ENCODE measurements at regions not wholly inside any gene's neighbourhood (a gene's known extent, or its start where the extent isn't known, plus 50 kb on each side); places are given as distances from the start of the nearest gene placed in this dataset.
A peak's percentile ranks its signal among the peaks of the same experiment; 100 is the strongest.
"Not testable (repeated sequence)": the region's sequence is repeated elsewhere in the genome, so short reads cannot be mapped to it uniquely, and the experiment has no call there.

DNA sequence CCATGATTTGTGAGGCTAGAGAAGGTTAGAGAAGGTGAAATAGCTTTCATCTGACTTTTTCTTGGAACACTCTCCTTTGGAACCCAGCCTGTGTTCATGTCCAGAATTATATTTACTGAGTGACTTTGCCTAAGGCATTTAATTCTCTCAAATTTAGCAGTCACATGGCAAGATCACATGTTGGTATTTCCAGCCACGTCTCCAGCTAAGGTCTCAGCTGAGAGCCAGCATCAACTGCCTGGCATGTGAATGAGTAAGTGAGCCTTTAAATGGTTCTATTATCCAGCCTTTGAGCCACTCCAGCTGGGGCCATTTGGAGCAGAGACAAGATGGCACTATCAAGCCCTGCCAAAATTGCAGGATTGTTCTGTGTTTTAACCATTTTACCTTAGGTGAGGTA lies 130.2 kb upstream of the SGO1 start:
- no peak for DNase-seq

DNA sequence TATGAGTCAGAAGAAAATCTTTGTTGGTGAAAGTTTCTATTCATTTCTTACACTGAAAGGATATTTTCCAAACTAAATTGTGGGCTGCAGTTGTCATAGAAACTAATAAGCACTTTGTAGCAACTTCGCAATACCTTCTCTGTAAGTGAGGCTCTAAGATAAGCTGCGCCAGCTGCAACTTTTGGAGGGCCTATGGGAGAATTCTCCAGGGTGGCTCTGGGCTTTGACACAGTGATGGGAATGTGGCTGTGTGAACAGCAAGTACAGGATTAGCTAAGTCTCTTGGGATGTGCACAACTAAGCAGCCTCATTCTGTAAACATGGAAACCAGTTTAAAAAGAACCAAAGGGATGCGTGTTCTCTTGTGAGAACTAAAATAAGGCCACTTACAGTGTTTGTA lies 124.6 kb upstream of the SGO1 start:
- DNase-seq = peak; percentile 83

DNA sequence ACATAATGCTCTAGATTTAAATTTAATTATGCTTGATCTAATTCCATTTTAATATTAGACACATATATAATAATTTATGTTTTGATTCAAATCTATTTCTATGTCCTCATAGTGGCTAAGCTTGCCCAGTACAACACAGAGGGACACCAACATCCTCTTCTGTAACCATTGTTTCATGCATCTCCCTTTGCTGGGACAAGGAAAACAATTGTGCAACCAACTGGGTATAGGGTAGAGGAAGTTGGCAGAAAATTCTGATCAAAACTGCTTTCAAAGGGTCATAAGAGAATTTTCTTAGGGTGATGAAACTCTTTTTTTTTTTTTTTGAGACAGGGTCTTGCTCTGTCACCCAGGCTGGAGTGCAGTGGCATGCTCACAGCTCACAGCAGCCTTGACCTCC lies 121.4 kb upstream of the SGO1 start:
- DNase-seq = no peak

DNA sequence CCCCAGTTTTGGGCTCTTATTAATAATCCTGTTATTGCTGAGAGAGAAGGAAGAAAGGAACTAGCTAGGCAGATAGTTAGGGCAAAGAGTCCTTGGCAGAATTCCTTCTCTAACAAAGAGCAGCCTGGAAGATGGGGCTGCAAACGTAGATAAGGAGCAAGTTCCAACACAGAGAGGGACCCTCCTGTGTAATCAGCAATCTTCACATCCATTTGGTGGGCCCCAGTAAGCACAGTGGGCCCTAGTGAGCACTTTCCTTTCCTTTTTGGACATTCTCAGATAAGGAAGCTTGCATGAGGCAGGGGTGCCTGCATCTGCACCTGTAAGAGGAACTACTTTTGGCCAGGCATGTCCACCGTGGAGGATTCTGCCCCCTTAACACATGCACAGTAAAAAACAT lies 119.6 kb upstream of the SGO1 start:
- DNase-seq = no peak

DNA sequence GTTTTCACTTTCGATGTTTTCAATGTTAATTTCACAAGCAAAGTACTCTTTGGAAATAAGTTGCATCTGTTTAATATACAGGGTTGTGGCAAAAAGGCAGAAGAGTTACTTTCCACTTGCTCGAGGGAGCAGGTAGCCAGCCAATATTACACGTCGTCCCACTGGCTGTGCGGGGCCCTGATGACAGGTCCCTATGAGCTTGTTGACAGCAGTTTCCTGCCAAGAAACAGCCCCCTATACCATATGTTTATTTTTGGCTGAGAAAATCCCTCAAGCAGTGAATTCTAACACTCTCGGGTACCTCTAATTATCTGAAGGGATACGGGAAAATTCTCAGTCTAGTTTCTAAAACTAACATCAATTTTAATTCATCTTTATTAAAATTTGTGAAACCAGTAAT lies 116.8 kb upstream of the SGO1 start:
- no peak for DNase-seq

DNA sequence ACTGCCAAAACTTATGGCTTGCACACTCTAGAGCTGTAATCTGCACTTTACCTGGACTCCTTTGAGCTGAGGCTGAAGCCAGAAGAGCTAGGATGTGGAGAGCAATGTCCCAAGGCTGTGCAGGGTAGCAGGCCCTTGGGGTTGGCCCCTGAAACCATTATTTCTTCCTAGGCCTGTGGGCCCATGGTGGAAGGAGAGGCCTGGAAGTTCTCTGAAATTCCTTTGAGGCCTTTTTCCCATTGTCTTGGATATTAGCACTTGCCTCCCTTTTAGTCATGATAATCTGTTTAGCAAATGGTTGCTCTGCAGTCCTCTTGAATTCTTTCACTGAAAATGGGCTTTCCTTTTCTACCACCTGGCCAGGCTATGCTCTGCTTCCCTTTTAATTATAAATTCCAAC lies 102.0 kb upstream of the SGO1 start:
- no peak for DNase-seq

DNA sequence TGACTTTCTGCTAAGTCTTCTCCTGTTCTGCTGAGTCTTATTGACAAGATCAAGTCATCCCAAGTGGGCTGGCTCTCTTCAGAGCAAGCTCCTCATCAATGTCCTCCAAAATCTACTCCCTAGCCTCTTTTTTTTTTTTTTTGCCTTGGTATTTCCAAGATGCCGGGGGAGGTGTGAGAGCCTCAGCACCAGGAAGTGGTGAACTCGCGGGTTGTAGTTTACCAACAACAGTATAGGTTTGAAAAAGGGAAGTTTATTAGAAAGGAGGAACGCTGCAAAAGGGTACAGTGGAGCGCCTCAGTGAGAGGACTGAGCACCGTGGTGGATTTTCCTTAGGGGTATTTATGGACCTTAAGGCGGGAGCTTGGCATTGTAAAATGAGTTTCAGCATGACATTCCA lies 94.3 kb upstream of the SGO1 start:
- DNase-seq = no peak

DNA sequence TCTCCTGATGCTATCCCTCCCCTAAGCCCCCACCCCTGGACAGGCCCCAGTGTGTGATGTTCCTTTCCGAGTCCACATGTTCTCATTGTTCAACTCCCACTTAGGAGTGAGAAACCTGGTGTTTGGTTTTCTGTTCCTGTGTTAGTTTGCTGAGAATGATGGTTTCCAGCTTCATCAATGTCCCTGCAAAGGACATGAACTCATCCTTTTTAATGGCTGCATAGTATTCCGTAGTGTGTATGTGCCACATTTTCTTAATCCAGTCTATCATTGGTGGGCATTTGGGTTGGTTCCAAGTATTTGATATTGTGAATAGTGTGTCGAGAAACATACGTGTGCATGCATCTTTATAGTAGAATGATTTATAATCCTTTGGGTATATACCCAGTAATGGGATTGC lies 80.0 kb upstream of the SGO1 start:
- DNase-seq = not testable (repeated sequence)

DNA sequence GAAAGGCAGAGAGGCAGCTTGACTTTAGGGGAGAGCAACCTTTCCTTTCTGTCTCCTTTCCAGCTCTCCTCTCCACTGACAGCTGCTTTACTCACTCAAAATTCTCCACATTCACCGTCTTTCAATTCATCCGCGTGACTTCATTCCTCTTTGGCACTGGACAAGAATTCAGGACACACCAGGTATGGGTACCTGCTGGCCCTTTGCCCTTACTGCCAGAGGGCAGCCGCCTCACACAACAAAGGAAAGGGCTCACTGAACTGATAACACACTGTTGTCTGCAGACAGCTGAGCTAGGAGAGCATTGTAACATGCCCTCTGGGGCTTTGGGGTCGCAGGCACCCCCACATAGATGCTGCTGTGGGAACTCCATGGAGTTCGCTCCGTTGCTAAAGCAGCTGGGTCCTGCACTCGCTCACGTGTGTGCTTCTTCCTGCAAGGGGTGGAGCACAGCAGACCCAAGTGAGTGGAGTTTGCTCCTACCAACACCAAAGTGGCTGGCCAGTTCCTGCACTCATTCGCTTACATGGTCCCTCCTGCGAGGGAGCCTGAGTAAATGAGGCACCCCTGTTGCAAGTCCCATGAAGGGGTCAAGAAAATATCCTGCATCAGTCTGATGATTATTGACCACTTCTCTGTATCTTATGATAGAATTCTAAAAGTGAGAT lies 79.0 kb upstream of the SGO1 start:
- DNase-seq = no peak

DNA sequence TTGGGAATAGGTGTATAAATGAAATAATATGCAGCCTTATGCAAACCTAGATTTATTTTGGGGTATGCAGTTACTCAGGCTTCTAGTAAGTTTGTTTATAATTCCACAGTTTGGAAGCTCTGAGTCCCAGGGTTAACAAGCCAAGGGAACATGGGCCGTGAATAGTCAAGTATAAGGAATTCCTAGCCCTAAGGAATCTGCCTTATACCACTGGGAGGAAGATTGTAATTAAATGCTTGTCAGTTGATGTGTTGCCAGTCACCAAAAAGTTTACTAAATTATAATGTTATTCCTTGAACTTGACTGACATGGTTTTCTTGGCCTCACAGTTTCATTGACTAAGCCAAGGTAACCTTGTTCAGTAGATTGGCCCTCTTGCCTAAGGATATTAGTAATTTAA lies 72.4 kb upstream of the SGO1 start:
- DNase-seq = no peak

DNA sequence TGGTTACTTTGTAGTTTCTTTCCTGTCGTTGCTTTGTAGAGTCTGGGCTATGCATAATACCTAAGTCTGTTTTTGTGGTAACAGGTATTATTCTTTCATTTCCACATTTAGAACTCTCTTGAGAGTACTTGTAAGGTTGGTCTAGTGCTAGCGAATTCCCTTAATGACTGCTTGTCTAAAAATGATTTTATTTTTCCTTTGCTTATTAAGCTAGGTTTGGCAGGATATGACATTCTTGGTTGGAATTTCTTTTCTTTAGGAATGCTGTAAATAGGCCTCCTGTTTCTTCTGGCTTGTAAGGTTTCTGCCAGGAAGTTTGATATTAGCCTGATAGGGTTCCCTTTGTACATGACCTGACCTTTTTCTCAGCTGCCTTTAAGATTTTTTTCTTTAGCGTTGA lies 70.1 kb upstream of the SGO1 start:
- DNase-seq = no peak

DNA sequence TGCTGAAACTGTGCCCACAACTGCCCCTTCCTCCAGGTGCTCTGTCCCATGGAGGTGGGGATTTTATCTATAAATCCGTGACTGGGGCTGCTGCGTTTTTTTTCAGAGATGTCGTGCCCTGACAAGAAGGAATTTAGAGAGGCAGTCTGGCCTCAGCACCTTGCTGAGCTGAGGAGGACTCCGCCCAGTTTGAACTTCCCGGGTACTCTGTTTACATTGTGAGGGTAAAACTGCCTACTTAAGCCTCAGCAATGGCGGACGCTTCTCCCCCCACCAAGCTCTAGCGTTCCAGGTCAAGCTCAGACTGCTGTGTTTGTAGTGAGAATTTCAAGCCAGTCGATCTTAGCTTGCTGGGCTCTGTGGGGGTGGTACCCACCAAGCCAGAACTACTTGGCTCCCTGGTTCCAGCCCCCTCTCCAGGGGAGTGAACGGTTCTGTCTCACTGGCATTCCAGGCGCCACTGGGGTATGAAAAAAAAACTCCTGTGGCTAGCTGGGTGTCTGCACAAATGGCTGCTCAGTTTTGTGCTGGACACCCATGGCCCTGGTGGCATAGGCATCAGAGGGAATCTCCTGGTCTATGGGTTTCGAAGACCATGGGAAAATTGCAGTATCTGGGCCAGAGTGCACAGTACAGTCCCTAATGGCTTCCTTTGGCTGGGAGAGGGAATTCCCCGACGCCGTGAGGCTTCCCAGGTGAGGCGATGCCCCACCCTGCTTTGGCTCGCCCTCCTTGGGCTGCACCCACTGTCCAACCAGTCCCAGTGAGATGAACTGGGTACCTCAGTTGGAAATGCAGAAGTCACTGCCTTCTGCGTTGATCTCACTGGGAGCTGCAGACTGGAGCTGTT lies 68.5 kb upstream of the SGO1 start:
- DNase-seq = no peak

DNA sequence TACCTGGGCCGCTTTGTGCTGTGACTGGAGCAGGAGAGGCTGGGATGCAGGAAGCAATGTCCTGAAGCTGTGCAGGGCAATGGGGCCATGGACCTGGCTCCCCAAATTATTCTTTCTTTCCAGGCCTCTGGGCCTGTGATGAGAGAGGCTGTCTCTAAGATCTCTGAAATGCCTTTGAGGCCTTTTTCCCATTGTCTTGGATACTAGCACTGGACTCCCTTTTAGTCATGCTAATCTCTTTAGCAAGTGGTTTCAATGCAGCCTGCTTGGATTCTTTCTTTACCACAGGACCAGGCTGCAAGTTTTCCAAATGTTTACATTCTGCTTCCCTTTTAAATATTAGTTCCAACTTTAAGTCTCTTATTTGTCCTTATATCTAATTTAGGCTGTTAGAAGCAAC lies 64.8 kb upstream of the SGO1 start:
- DNase-seq = no peak

DNA sequence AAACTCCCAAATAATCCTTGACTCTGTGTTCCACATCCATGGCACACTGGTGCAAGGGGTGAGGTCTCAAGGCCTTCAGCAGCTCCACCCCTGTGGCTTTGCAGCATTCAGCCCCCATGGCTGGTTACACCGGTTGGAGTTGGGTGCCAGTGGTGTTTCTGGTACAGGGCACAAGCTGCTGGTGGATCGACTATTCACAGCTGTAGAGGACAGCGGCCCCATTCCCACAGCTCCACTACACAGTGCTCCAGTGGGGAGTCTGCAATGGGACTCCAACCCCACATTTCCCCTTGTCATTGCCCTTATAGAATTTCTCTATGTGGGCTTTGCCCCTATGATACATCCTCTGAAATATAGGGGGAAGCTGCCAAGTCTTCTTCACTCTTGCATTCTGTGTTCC lies 64.3 kb upstream of the SGO1 start:
- no peak for DNase-seq

DNA sequence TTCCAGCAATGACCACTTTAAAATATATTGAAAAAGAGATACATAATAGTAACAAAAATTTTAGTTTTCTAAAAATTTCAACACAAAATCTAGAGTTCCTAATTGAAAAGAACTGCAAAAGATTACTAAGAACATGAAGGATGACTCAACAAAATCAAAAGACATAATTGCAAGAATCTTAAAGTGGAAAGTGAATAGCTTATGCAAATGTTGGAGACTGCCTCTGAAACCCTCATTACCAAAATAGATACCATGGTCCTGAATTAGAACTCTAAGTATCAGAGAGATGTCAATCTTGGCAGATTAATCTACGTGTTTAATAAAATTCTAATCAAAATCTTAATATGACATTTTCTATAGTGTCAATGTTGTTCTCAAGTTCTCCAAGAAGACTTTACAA lies 60.7 kb upstream of the SGO1 start:
- DNase-seq = no peak

DNA sequence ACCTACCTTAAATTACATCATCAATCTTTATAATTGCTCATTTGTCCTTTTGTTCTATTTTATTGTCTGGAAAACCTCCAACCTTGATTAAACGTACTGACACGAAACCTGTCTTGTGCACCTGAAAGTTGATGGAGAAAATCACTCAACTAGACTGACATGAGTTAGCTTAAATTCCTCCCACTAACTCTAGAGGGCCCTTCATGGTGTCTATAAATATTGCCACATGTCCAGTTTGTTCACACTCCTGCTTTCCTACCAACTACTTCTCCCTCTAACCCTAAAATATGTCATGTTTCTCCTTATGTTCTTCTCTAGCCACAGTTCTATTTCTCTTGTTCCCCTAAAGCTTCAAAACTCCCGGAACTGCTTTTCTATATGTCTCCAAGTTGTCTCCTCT lies 59.8 kb upstream of the SGO1 start:
- DNase-seq = no peak

DNA sequence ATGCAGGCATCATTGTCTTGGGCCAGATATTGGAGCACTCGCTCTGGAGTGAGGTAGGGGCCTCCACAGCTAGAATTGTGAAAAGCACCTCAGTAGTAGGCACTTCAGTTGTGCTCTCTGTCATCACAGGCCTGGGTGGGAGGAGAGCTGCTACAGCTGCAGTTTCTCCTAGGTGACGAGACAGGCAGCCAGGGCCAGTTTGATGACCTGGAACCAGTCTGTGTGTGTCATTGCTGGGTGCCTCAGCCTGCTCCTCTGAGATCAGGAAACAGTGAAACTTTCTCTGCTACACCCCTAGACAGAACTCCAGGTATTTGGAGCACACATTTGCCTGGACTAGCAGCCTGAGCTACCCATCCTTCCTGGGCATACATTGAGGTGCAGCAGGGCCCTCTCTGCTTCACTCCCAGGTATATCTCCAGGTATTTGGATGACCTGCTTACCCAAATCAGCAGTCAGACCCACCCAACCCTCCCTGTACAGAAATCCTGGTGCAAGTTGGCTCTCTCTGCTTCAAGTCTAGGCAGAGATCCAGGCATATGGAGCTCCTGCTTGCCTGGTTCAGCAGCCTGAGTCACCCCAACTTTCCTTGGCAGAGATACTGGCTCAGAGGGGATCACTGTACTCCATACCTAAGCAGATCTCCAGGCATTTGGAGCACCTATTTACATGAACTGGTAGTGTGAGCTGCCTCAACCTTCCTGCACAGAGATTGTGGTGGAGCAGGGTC lies 54.3 kb upstream of the SGO1 start:
- DNase-seq = no peak

DNA sequence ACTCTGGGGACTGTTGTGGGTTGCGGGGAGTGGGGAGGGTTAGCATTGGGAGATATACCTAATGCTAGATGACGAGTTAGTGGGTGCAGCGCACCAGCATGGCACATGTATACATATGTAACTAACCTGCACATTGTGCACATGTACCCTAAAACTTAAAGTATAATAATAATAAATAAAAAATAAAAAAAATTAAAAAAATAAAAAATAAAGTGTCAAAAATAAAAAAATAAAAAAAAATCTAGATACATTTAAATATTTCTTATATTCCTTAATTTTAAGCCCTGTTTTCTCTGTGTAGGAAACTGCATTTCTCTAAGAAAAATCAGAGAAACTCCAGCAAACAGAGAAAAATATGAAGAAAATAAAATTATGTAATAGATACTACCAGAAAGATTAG lies 52.2 kb upstream of the SGO1 start:
- DNase-seq = not testable (repeated sequence)

DNA sequence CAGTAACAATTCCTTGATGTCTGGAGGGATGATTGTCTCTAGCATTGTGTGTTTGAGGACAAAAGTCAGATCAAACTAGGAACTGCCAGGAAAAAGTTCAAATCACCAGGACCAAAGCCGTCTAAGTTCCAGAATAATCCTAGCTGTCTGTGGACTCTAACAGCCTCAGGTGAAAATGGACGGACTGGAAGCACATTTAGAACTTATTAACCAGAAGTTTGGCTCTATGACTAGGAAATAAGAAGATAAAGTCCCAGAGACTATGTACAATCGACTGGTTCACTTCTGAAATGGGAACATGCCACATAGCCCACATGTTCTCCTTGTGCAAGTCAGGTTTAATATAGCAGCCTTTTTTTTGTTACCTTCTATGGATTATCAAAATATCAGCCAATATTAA lies 50.6 kb upstream of the SGO1 start:
- no peak for DNase-seq
